Tibial nerve (tissue), 3 donors: ENCODE measurements at regions not wholly inside any gene's neighbourhood (a gene's known extent, or its start where the extent isn't known, plus 50 kb on each side); places are given as distances from the start of the nearest gene placed in this dataset.

Source experiments
- CTCF ChIP-seq, 5 experiments: fragments of 200-600 bp in 3 of 5; fragments of 450-650 bp in 2 of 5; sonication (generic) in 3 of 5; IDR thresholded peaks; one replicate each; pipeline ENCODE4 v1.5.1; 2016 to 2019; ENCODE audit warnings: antibody characterized with exemption in 5 of 5, mild to moderate bottlenecking in 3 of 5, moderate library complexity in 2 of 5
- POLR2A ChIP-seq, 2 donors: fragments of 450-650 bp; IDR thresholded peaks; one replicate each; pipeline ENCODE4 v1.6.1; 2017; ENCODE audit warnings: antibody characterized with exemption in 2 of 2, mild to moderate bottlenecking in 2 of 2, moderate library complexity in 2 of 2

GRCh38 chr14:71583705-71584104 lies 348.5 kb upstream of the RGS6 start:
- TF ChIP-seq CTCF (IDR thresholded peaks at IDR 0.05) = no peak
- no peak for TF ChIP-seq POLR2A (IDR thresholded peaks at IDR 0.05)
